Transverse colon (tissue), 1 donor: ENCODE measurements at regions not wholly inside any gene's neighbourhood (a gene's known extent, or its start where the extent isn't known, plus 50 kb on each side); places are given as distances from the start of the nearest gene placed in this dataset.

Source experiments
- EP300 ChIP-seq: sonication (generic); formaldehyde crosslinking; IDR thresholded peaks from one replicate; pipeline ENCODE4 v1.6.1; 2017; ENCODE audit warnings: antibody characterized with exemption, low read depth
- POLR2A ChIP-seq: fragments of 450-650 bp; IDR thresholded peaks from one replicate; pipeline ENCODE4 v1.6.1; 2016; ENCODE audit warnings: antibody characterized with exemption, mild to moderate bottlenecking, moderate library complexity

- TF ChIP-seq POLR2A: no peak
- no peak for TF ChIP-seq EP300
Observed at GRCh38 chr2:104687147-104687546, 166.8 kb upstream of the POU3F3 start.
